ENCODE measurements at regions not wholly inside any gene's neighbourhood (a gene's known extent, or its start where the extent isn't known, plus 50 kb on each side); places are given as distances from the start of the nearest gene placed in this dataset.

- ATAC-seq (replicated peaks; ENCODE audit: extremely low read depth, poor library complexity, severe bottlenecking), result no peak
- peaks cover 20% of the 10 kb centered on the region for H3K27me3 Mint-ChIP-seq
- H3K36me3 Mint-ChIP-seq (ENCODE audit: insufficient read depth), result no peaks in the 10 kb centered on the region
- no peak overlapping the region for H3K27ac Mint-ChIP-seq (ENCODE audit: low read depth)
- no peak for DNase-seq (ENCODE audit: low spot score in 2 of 2)
- no peaks in the 10 kb centered on the region for H3K9me3 Mint-ChIP-seq
- H3K4me3 Mint-ChIP-seq, result no peak overlapping the region
- no peaks in the 10 kb centered on the region for H3K4me1 Mint-ChIP-seq
Observed at GRCh38 chr2:15715596-15715995, 123.9 kb downstream of the DDX1 start.

GRCh38 chr2:15718103-15718943 is 126.7 kb downstream of the DDX1 start:
- Mint-ChIP-seq H3K9me3 (no peaks in the 10 kb centered on the region), H3K27me3 (peaks cover 11% of the 10 kb centered on the region), H3K27ac (ENCODE audit: low read depth) (no peak overlapping the region), H3K4me3 (no peak overlapping the region), H3K36me3 (ENCODE audit: insufficient read depth) (no peaks in the 10 kb centered on the region), H3K4me1 (no peaks in the 10 kb centered on the region)
- ATAC-seq (replicated peaks; ENCODE audit: extremely low read depth, poor library complexity, severe bottlenecking) (no peak), DNase-seq (ENCODE audit: low spot score in 2 of 2) (no peak)

DNA sequence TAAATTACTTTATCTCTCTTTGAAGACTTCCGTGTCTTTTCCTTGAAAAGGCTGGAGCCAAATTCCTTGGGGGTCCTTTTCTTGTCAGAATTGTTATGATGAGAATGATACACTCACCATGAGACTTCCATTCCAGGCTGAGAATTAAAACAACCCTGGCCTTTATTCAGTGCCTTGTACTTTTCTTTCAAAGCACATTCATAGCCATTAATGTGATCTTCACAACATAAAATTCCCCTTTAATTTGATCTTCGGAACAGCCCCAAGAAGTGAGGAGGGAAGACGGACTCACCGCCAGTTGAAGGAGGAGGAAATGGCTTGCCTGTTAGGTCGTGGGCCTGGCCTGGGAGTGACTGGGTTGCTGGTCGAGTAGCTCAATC is 127.3 kb downstream of the DDX1 start:
- Mint-ChIP-seq H3K27me3 (peaks cover 17% of the 10 kb centered on the region), H3K27ac (ENCODE audit: low read depth) (no peak overlapping the region), H3K4me1 (no peaks in the 10 kb centered on the region), H3K4me3 (no peak overlapping the region), H3K36me3 (ENCODE audit: insufficient read depth) (no peaks in the 10 kb centered on the region), H3K9me3 (no peaks in the 10 kb centered on the region)
- ATAC-seq (replicated peaks; ENCODE audit: extremely low read depth, poor library complexity, severe bottlenecking), result no peak
- DNase-seq (ENCODE audit: low spot score in 2 of 2), result no peak

- DNase-seq (ENCODE audit: low spot score in 2 of 2) (no peak), ATAC-seq (replicated peaks; ENCODE audit: extremely low read depth, poor library complexity, severe bottlenecking) (no peak)
- Mint-ChIP-seq H3K4me3 (no peak overlapping the region), H3K4me1 (no peaks in the 10 kb centered on the region), H3K27ac (ENCODE audit: low read depth) (no peak overlapping the region), H3K9me3 (no peaks in the 10 kb centered on the region), H3K36me3 (ENCODE audit: insufficient read depth) (no peaks in the 10 kb centered on the region), H3K27me3 (peaks cover 20% of the 10 kb centered on the region)
Observed at GRCh38 chr2:15719566-15720313, 128.1 kb downstream of the DDX1 start.

- no peak overlapping the region for H3K4me3 Mint-ChIP-seq
- DNase-seq (ENCODE audit: low spot score in 2 of 2), result no peak
- H3K4me1 Mint-ChIP-seq, result no peaks in the 10 kb centered on the region
- peaks cover 29% of the 10 kb centered on the region for H3K27me3 Mint-ChIP-seq
- H3K27ac Mint-ChIP-seq (ENCODE audit: low read depth), result no peak overlapping the region
- ATAC-seq (replicated peaks; ENCODE audit: extremely low read depth, poor library complexity, severe bottlenecking), result no peak
- no peaks in the 10 kb centered on the region for H3K9me3 Mint-ChIP-seq
- no peaks in the 10 kb centered on the region for H3K36me3 Mint-ChIP-seq (ENCODE audit: insufficient read depth)
Observed at GRCh38 chr2:15720561-15721307, 129.1 kb downstream of the DDX1 start.

GRCh38 chr2:15721411-15722067 is 129.9 kb downstream of the DDX1 start:
- no peaks in the 10 kb centered on the region for H3K36me3 Mint-ChIP-seq (ENCODE audit: insufficient read depth)
- peaks cover 37% of the 10 kb centered on the region for H3K27me3 Mint-ChIP-seq
- H3K9me3 Mint-ChIP-seq, result no peaks in the 10 kb centered on the region
- no peak overlapping the region for H3K4me3 Mint-ChIP-seq
- no peaks in the 10 kb centered on the region for H3K4me1 Mint-ChIP-seq
- ATAC-seq (replicated peaks; ENCODE audit: extremely low read depth, poor library complexity, severe bottlenecking), result no peak
- no peak overlapping the region for H3K27ac Mint-ChIP-seq (ENCODE audit: low read depth)
- DNase-seq (ENCODE audit: low spot score in 2 of 2), result no peak

DNA sequence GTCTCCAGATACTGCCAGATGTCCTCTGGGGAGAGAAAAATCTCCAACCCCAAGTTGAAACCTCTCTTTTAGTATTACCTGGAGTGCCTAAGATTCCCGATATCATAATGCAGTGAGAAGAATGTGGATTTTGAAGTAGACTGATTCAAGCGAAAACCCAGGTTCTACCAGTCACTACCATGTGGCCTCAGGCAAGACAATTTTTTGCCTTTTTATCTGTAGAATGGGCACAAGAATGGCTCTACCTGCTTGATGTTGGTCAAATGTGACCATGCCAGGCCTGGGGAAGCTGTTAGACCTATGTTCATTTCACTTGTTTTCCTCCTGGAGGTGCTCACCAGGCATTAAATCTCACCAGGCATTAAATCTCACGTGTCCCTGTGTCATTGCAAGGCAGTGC is 131.3 kb downstream of the DDX1 start:
- peaks cover 35% of the 10 kb centered on the region for H3K27me3 Mint-ChIP-seq

GRCh38 chr2:15724235-15724634 is 132.6 kb downstream of the DDX1 start:
- no peak for ATAC-seq (replicated peaks; ENCODE audit: extremely low read depth, poor library complexity, severe bottlenecking)
- H3K27me3 Mint-ChIP-seq, result peaks cover 31% of the 10 kb centered on the region

More for the DNA sequence above, 131.3 kb downstream of the DDX1 start:
- no peak for ATAC-seq (replicated peaks; ENCODE audit: extremely low read depth, poor library complexity, severe bottlenecking)
- no peaks in the 10 kb centered on the region for H3K36me3 Mint-ChIP-seq (ENCODE audit: insufficient read depth)
- no peak overlapping the region for H3K27ac Mint-ChIP-seq (ENCODE audit: low read depth)
- H3K4me3 Mint-ChIP-seq, result no peak overlapping the region
- no peaks in the 10 kb centered on the region for H3K4me1 Mint-ChIP-seq
- DNase-seq (ENCODE audit: low spot score in 2 of 2), result no peak
- H3K9me3 Mint-ChIP-seq, result no peaks in the 10 kb centered on the region

GRCh38 chr2:15725101-15725781 is 133.6 kb downstream of the DDX1 start:
- no peaks in the 10 kb centered on the region for H3K36me3 Mint-ChIP-seq (ENCODE audit: insufficient read depth)
- H3K27me3 Mint-ChIP-seq, result peaks cover 31% of the 10 kb centered on the region
- no peak overlapping the region for H3K27ac Mint-ChIP-seq (ENCODE audit: low read depth)
- no peaks in the 10 kb centered on the region for H3K4me1 Mint-ChIP-seq
- no peak overlapping the region for H3K4me3 Mint-ChIP-seq
- ATAC-seq (replicated peaks; ENCODE audit: extremely low read depth, poor library complexity, severe bottlenecking) (no peak), DNase-seq (ENCODE audit: low spot score in 2 of 2) (no peak)
- H3K9me3 Mint-ChIP-seq, result no peaks in the 10 kb centered on the region

More at GRCh38 chr2:15724235-15724634, 132.6 kb downstream of the DDX1 start:
- H3K4me1 Mint-ChIP-seq, result no peaks in the 10 kb centered on the region
- H3K36me3 Mint-ChIP-seq (ENCODE audit: insufficient read depth), result no peaks in the 10 kb centered on the region
- no peak overlapping the region for H3K27ac Mint-ChIP-seq (ENCODE audit: low read depth)
- no peak for DNase-seq (ENCODE audit: low spot score in 2 of 2)
- no peaks in the 10 kb centered on the region for H3K9me3 Mint-ChIP-seq
- no peak overlapping the region for H3K4me3 Mint-ChIP-seq

- DNase-seq (ENCODE audit: low spot score in 2 of 2), result no peak
- Mint-ChIP-seq H3K27ac (ENCODE audit: low read depth) (no peak overlapping the region), H3K4me1 (no peaks in the 10 kb centered on the region), H3K27me3 (peaks cover 31% of the 10 kb centered on the region), H3K9me3 (no peaks in the 10 kb centered on the region), H3K36me3 (ENCODE audit: insufficient read depth) (no peaks in the 10 kb centered on the region), H3K4me3 (no peak overlapping the region)
- ATAC-seq (replicated peaks; ENCODE audit: extremely low read depth, poor library complexity, severe bottlenecking), result no peak
Observed at GRCh38 chr2:15725782-15726112, 134.1 kb downstream of the DDX1 start.

DNA sequence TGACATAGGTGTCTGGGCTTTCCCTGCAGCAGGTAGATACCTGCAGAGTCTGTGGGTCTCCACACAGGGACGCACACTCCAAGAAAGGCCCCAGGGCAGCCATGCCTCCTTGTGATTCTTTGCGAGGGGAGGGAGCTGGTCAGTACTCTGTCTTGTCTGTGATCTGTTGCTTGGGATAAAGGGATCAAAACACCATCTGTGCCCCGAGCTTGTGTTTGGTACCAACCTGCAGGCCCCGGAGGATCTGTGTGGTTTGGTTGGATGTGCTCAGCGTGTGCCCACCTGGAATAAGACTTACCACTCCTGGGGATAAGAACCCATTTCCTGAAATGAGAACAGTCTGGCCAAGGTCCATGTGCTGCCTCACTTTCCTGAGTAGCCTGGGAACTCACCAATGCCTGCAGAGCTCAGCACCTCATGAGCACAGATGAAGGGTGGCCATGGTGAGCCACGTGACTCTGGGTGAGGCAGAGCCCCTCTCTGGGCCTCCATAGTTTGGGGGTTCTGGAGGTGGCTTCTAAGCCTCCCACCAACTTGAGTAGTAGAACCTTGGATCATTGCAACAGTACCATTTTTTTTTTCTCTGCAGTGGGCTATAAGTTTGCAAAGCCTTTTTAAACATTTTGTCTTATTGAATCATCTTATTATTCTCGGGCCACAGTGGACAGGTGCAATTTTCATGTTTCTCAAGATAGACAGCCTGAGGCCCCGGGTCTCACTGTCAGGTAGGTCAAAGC is 134.8 kb downstream of the DDX1 start:
- DNase-seq (ENCODE audit: low spot score in 2 of 2) (no peak), ATAC-seq (replicated peaks; ENCODE audit: extremely low read depth, poor library complexity, severe bottlenecking) (no peak)
- no peaks in the 10 kb centered on the region for H3K4me1 Mint-ChIP-seq
- H3K27ac Mint-ChIP-seq (ENCODE audit: low read depth), result no peak overlapping the region
- H3K4me3 Mint-ChIP-seq, result no peak overlapping the region
- H3K36me3 Mint-ChIP-seq (ENCODE audit: insufficient read depth), result no peaks in the 10 kb centered on the region
- no peaks in the 10 kb centered on the region for H3K9me3 Mint-ChIP-seq
- peaks cover 31% of the 10 kb centered on the region for H3K27me3 Mint-ChIP-seq
